Mammary epithelial cell (primary cell): ENCODE measurements at regions not wholly inside any gene's neighbourhood (a gene's known extent, or its start where the extent isn't known, plus 50 kb on each side); places are given as distances from the start of the nearest gene placed in this dataset.

Source experiments
- EZH2 ChIP-seq: IDR thresholded peaks from 2 replicates; pipeline ENCODE4 v1.6.1; 2012; ENCODE audit warnings: low read length, inconsistent platforms, borderline replicate concordance
- TF ChIP-seq, protein P1 (sequence below), 2 donors: IDR thresholded peaks in 1 of 2; conservative IDR thresholded peaks in 1 of 2; 2 replicates each; pipeline ENCODE4 v1.5.1; 2011 to 2012; ENCODE audit warnings: inconsistent platforms in 2 of 2, low read length in 2 of 2, mild to moderate bottlenecking in 2 of 2, control low read depth in 1 of 2, low read depth in 1 of 2; ENCODE audit not compliant: insufficient read depth in 1 of 2; ENCODE audit errors: extremely low read depth in 1 of 2

DNA sequence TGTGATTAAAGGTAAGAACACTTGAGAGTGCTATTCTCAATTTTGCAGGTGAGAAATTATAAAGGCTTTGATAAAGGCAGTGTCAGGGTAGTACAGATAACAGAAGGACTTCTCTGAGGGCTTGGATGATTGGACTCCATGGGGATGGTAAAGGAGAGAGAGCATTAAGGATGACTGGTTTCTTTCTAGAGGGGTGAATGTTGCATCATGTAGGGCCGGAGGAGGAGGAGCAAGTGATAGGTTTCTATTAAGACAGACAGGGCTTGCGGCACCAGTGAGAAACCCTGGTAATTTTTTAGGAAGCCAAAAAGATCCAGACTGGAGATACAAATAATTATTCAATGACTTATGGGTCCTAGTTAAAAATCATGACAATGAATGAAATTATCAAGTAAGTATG lies 230.7 kb upstream of the MME start:
- TF ChIP-seq, protein P1, sequence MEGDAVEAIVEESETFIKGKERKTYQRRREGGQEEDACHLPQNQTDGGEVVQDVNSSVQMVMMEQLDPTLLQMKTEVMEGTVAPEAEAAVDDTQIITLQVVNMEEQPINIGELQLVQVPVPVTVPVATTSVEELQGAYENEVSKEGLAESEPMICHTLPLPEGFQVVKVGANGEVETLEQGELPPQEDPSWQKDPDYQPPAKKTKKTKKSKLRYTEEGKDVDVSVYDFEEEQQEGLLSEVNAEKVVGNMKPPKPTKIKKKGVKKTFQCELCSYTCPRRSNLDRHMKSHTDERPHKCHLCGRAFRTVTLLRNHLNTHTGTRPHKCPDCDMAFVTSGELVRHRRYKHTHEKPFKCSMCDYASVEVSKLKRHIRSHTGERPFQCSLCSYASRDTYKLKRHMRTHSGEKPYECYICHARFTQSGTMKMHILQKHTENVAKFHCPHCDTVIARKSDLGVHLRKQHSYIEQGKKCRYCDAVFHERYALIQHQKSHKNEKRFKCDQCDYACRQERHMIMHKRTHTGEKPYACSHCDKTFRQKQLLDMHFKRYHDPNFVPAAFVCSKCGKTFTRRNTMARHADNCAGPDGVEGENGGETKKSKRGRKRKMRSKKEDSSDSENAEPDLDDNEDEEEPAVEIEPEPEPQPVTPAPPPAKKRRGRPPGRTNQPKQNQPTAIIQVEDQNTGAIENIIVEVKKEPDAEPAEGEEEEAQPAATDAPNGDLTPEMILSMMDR (conservative IDR thresholded peaks at IDR 0.05 in 1 of 2, IDR thresholded peaks at IDR 0.05 in 1 of 2; ENCODE audit: extremely low read depth in 1 of 2, insufficient read depth in 1 of 2, low read depth in 1 of 2, low read length in 2 of 2) = no peak
- no peak for TF ChIP-seq EZH2
